ENCODE measurements at regions not wholly inside any gene's neighbourhood (a gene's known extent, or its start where the extent isn't known, plus 50 kb on each side); places are given as distances from the start of the nearest gene placed in this dataset.

- TF ChIP-seq POLR2A (IDR thresholded peaks at IDR 0.05; ENCODE audit: low read length) = no peak
- TF ChIP-seq GATA1 (IDR thresholded peaks at IDR 0.05; ENCODE audit: low read depth, low read length) = no peak
- no peak for DNase-seq
These were observed 129.0 kb upstream of the TNFAIP3 start for GRCh38 chr6:137737836-137738596.

DNA sequence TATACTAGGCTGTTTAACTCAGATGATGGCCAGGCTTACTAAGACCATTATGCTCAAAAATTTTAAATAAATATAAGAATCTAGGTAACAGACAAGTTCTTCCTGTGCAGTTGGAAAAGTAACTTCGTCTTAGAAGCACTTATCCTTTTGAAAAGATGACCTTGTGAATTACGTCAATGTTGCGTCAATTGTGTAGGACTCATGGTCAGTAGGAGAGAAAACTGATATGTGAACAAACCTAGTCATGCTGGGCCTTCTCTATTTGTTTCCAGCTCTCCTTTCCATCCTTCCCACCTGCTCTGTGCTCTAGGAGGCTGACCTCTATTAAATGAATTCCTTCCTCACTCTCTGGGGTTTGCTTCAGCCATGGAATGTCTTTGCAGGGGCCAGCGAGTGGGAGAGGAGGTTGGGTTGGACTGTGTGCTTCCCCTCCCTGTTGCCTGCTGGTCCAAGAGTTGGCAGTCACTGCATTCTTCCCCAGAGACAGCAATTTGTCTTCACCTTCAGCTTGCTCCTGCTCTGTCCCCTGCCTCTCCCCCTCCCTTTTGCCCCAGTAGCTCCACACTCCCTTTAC is 128.0 kb upstream of the TNFAIP3 start:
- TF ChIP-seq GATA1 (IDR thresholded peaks at IDR 0.05; ENCODE audit: low read depth, low read length) (no peak), POLR2A (IDR thresholded peaks at IDR 0.05; ENCODE audit: low read length) (no peak)
- no peak for DNase-seq

DNA sequence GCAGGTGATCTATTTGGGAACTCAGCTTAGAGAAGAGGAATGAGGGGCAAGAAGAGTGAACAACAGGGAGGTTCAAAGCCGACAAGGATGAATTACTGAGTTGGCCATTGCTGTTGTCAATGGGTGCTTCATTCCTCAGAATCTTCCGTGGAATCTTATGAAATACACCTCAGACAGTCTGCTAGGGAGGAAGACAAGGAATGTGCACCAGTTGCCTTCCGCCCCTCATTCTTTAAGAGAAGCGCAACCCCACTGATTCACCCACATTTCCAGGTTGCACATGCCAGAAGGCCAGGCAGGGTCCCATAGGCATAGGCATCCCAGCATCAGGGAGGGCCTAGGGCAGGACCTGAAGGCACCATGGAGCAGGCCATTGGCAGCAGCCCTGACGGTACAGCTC is 127.5 kb upstream of the TNFAIP3 start:
- no peak for TF ChIP-seq GATA1 (IDR thresholded peaks at IDR 0.05; ENCODE audit: low read depth, low read length)
- no peak for TF ChIP-seq POLR2A (IDR thresholded peaks at IDR 0.05; ENCODE audit: low read length)
- DNase-seq = no peak

DNA sequence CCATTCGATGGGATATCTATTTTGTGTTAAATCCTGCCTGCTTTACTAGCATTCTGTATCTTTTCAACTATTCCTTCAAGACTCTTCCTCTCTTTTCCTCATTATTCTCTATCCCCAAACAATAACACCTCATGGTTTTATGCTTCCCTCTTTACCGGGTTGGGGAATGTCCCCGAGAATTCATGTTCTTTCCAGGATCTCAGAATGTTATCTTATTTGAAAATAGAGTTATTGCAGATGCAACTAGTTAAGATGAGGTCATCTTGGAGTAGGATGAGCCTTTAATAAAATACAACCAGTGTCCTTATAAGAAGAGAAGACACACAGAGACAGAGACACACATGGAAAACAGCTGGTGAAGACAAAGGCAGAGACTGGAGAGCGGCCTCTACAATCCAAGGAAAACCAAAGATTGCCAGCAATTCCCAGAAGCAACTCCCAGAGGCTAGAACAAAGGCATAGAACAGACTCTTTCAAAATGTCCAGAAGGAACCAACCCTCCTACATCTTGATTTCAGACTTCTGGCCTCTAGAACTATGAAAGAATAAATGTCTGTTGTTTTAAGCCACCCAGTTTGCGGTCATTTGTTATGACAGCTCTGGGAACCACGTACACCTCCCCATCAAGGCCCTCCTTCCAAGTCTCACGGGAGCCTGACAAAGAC is 126.8 kb upstream of the TNFAIP3 start:
- DNase-seq = no peak
- no peak for TF ChIP-seq GATA1 (IDR thresholded peaks at IDR 0.05; ENCODE audit: low read depth, low read length)
- no peak for TF ChIP-seq POLR2A (IDR thresholded peaks at IDR 0.05; ENCODE audit: low read length)

GRCh38 chr6:137740967-137741761 is 125.9 kb upstream of the TNFAIP3 start:
- TF ChIP-seq POLR2A (IDR thresholded peaks at IDR 0.05; ENCODE audit: low read length) (no peak), GATA1 (IDR thresholded peaks at IDR 0.05; ENCODE audit: low read depth, low read length) (no peak)
- no peak for DNase-seq

DNA sequence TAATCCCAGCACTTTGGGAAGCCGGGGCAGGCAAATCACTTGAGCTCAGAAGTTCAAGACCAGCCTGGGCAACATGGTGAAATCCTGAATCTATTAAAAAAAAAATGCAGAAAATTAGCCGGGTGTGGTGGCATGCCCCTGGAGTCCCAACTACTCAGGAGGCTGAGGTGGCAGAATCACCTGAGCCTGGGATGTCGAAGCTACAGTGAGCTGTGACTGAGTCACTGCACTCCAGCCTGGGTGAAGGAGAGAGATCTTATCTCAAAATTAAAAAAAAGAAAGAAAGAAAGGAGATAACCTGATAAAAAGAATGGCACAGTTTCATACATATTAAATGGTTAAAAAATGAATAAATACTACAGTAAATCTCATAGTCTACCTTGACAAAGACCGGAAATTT is 123.6 kb upstream of the TNFAIP3 start:
- TF ChIP-seq GATA1 (IDR thresholded peaks at IDR 0.05; ENCODE audit: low read depth, low read length) (no peak), POLR2A (IDR thresholded peaks at IDR 0.05; ENCODE audit: low read length) (no peak)
- no peak for DNase-seq

GRCh38 chr6:137744877-137745276 is 122.2 kb upstream of the TNFAIP3 start:
- TF ChIP-seq GATA1 (IDR thresholded peaks at IDR 0.05; ENCODE audit: low read depth, low read length) (no peak), POLR2A (IDR thresholded peaks at IDR 0.05; ENCODE audit: low read length) (no peak)
- DNase-seq = no peak

DNA sequence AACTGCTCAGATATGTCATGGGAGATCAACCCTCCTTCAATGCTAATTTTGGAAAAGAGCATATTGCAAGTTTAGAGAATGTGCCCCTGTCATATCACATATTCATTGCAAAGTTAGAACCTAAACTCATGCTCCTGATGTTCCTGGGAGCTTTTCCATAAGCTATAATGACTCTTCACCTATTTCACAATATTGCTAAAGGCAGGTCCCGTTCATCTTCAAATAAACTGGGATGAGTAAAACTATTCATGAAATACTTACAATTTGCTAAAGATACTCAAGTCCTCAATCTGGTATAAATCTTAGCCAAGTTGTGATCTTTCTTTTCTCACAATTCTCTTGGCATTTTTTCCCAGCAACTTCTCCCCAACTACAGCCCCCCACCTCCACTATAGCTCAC is 121.7 kb upstream of the TNFAIP3 start:
- no peak for DNase-seq
- no peak for TF ChIP-seq GATA1 (IDR thresholded peaks at IDR 0.05; ENCODE audit: low read depth, low read length)
- no peak for TF ChIP-seq POLR2A (IDR thresholded peaks at IDR 0.05; ENCODE audit: low read length)

DNA sequence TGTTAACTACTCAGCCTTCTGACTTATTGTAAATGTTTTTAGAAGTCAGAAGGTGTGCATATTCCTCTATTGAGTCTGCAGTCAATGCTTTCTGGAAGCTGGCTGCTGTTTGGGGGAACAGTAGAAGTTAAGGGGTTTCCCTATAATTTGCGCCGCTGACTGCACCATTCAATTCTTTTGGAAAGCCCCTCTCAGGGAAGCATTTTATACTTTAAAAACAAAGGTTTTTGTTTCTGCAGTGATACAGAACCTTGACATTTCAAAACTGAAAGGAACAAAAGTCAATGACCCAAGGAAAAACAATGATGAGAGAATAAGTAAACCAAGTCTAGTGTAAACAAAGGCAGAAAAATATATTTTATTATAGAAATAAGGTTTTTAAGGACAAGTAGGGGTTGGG is 120.8 kb upstream of the TNFAIP3 start:
- no peak for DNase-seq

GRCh38 chr6:137749696-137750211 is 117.3 kb upstream of the TNFAIP3 start:
- no peak for DNase-seq
- TF ChIP-seq GATA1 (IDR thresholded peaks at IDR 0.05; ENCODE audit: low read depth, low read length) (no peak), POLR2A (IDR thresholded peaks at IDR 0.05; ENCODE audit: low read length) (no peak)

More for the DNA sequence above, 120.8 kb upstream of the TNFAIP3 start:
- no peak for TF ChIP-seq GATA1 (IDR thresholded peaks at IDR 0.05; ENCODE audit: low read depth, low read length)
- no peak for TF ChIP-seq POLR2A (IDR thresholded peaks at IDR 0.05; ENCODE audit: low read length)

DNA sequence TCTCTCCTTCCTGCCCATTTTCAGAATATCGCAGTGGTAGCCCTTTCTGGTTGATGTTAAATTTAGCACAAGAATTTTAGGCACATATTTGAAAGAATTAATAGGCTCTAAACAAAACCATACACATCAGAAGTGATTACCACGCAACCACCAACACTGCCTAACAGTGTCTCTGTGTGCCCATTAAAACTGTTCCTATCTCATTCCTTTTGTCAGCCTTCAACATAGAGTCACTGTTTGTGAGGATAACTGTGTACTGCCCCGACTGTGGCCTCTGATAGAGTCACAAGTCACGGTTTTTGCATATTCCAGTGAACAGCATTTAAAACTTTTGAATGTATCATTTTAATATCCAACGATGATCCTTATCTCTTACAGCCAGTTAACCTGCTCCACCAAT is 116.8 kb upstream of the TNFAIP3 start:
- TF ChIP-seq POLR2A (IDR thresholded peaks at IDR 0.05; ENCODE audit: low read length) = no peak

GRCh38 chr6:137751768-137752560 is 115.1 kb upstream of the TNFAIP3 start:
- TF ChIP-seq GATA1 (IDR thresholded peaks at IDR 0.05; ENCODE audit: low read depth, low read length) (no peak), POLR2A (IDR thresholded peaks at IDR 0.05; ENCODE audit: low read length) (no peak)
- no peak for DNase-seq

More for the DNA sequence above, 116.8 kb upstream of the TNFAIP3 start:
- DNase-seq = no peak

DNA sequence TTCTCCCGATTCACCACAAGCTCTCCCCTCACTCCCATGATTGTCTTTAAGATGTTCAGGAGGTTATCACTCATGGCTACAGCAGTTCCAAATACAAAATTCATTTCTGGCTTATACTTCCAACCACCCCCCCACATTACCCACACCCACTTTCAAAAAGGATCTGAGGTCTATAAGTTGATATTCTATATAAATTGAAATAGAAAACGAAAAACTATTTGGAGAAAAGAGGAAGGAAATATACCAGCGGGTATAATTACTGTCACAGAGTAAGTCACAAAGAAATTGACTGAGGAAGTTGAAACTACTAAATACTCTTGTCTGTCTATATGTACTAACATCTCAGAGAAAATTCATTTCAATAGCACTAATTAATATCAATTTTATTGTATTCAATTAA is 112.7 kb upstream of the TNFAIP3 start:
- no peak for DNase-seq
- TF ChIP-seq POLR2A (IDR thresholded peaks at IDR 0.05; ENCODE audit: low read length) = no peak
- TF ChIP-seq GATA1 (IDR thresholded peaks at IDR 0.05; ENCODE audit: low read depth, low read length) = no peak
